ENCODE measurements at regions not wholly inside any gene's neighbourhood (a gene's known extent, or its start where the extent isn't known, plus 50 kb on each side); places are given as distances from the start of the nearest gene placed in this dataset.

DNA sequence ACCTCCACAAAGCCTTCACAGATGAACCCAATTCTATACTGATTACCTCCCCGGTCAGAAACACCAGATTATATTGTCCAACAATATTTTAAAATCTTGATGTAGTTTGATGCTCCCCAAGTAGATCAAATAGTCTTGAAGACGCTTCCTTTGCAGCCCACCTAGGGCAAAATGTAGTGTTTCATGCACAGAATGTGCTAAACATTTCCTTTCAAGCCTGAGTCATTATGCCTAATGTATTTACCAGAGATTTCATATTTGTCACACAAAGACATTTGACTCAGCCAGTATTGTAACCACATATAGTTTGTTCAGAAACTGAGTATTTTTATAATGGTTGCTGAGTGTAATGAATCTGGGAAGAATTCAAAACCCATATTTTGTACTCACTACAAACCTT lies 1396.8 kb downstream of the LRRC4C start:
- no peak overlapping the region for H3K4me3 ChIP-seq
- WGBS, 10 experiments, result 0 to 100% (median 60%) methylated on average over 1 to 2 of the region's 2 CpGs; no CpG with 5 or more reads in 1 of the 10 experiments
- H3K27ac ChIP-seq, result no peak overlapping the region
- no peaks in the 10 kb centered on the region for H3K4me1 ChIP-seq (replicated peaks in 1 of 2)
- in situ Hi-C loops (cut with MboI; ENCODE audit: low pct_unique_long_range_greater_than_20kb in 2 of 9, low sequenced_read_pairs in 9 of 9, unreplicated experiment in 9 of 9), result no loop called here
- peak in 1 of 8 experiments; percentile 24 for ATAC-seq (replicated peaks in 6 of 8)

- Histone ChIP-seq H3K4me1 (replicated peaks in 1 of 2) (no peaks in the 10 kb centered on the region), H3K4me3 (no peak overlapping the region), H3K27ac (no peak overlapping the region)
- ATAC-seq (replicated peaks in 6 of 8), result no peak
- WGBS, 10 experiments, result 26 to 94% (median 73%) methylated on average over 1 to 3 of the region's 3 CpGs; no CpG with 5 or more reads in 1 of the 10 experiments
- in situ Hi-C loops (cut with MboI; ENCODE audit: low pct_unique_long_range_greater_than_20kb in 2 of 9, low sequenced_read_pairs in 9 of 9, unreplicated experiment in 9 of 9), result no loop called here
These were observed 1398.2 kb downstream of the LRRC4C start for GRCh38 chr11:40061221-40061620.

GRCh38 chr11:40054631-40055030 lies 1404.8 kb downstream of the LRRC4C start:
- ATAC-seq (replicated peaks in 6 of 8), result peak in 1 of 8 experiments; percentile 40
- Histone ChIP-seq H3K4me1 (replicated peaks in 1 of 2) (no peaks in the 10 kb centered on the region), H3K4me3 (no peak overlapping the region), H3K27ac (no peak overlapping the region)
- in situ Hi-C loops (cut with MboI; ENCODE audit: low pct_unique_long_range_greater_than_20kb in 2 of 9, low sequenced_read_pairs in 9 of 9, unreplicated experiment in 9 of 9), result no loop called here

- no peak overlapping the region for H3K27ac ChIP-seq
- peak in 4 of 8 experiments; percentile 61 to 88 (median 77) for ATAC-seq (replicated peaks in 6 of 8)
- H3K4me3 ChIP-seq, result no peak overlapping the region
- 0 to 100% (median 43%) methylated on average over 1 to 3 of the region's 3 CpGs for WGBS, 10 experiments
- in situ Hi-C loops (cut with MboI; ENCODE audit: low pct_unique_long_range_greater_than_20kb in 2 of 9, low sequenced_read_pairs in 9 of 9, unreplicated experiment in 9 of 9), result no loop called here
- no peaks in the 10 kb centered on the region for H3K4me1 ChIP-seq (replicated peaks in 1 of 2)
These were observed 1414.1 kb downstream of the LRRC4C start for GRCh38 chr11:40045312-40045711.

GRCh38 chr11:40037005-40037404 lies 1422.4 kb downstream of the LRRC4C start:
- in situ Hi-C loops (cut with MboI; ENCODE audit: low pct_unique_long_range_greater_than_20kb in 2 of 9, low sequenced_read_pairs in 9 of 9, unreplicated experiment in 9 of 9), result no loop called here

DNA sequence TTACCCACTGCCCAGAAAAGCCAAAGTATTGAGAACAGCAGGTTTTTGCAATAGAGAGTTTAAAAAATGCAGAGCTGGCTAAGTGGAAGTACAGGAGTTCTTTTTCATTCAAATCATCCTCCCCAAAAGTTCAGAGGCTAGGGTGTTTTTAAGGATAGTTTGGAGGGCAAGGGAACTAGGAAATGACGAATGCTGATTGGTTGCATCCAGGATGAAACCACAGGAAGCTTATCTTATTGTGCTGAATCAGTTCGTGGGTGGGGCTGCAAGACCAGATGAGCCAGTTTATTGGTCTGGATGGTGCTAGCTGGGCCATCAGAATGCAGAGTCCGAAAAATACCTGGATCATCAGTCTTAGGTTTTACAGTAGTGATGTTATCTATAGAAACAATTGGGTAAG lies 1427.1 kb downstream of the LRRC4C start:
- Histone ChIP-seq H3K27ac (no peak overlapping the region), H3K4me1 (replicated peaks in 1 of 2) (no peaks in the 10 kb centered on the region), H3K4me3 (no peak overlapping the region)
- ATAC-seq (replicated peaks in 6 of 8), result no peak
- in situ Hi-C loops (cut with MboI; ENCODE audit: low pct_unique_long_range_greater_than_20kb in 2 of 9, low sequenced_read_pairs in 9 of 9, unreplicated experiment in 9 of 9), result no loop called here
- 0 to 93% (median 45%) methylated on average over 1 to 3 of the region's 3 CpGs; no CpG with 5 or more reads in 2 of the 10 experiments for WGBS, 10 experiments

More at GRCh38 chr11:40037005-40037404, 1422.4 kb downstream of the LRRC4C start:
- Histone ChIP-seq H3K27ac (no peak overlapping the region), H3K4me1 (replicated peaks in 1 of 2) (no peaks in the 10 kb centered on the region), H3K4me3 (no peak overlapping the region)
- WGBS, 10 experiments, result 0 to 100% (median 29%) methylated on average over 1 to 2 of the region's 2 CpGs; no CpG with 5 or more reads in 4 of the 10 experiments
- no peak for ATAC-seq (replicated peaks in 6 of 8)

GRCh38 chr11:40030867-40031266 lies 1428.6 kb downstream of the LRRC4C start:
- Histone ChIP-seq H3K27ac (no peak overlapping the region), H3K4me1 (replicated peaks in 1 of 2) (no peaks in the 10 kb centered on the region), H3K4me3 (no peak overlapping the region)
- in situ Hi-C loops (cut with MboI; ENCODE audit: low pct_unique_long_range_greater_than_20kb in 2 of 9, low sequenced_read_pairs in 9 of 9, unreplicated experiment in 9 of 9), result no loop called here
- ATAC-seq (replicated peaks in 6 of 8), result no peak
- 0 to 63% (median 40%) methylated on average over 1 to 2 of the region's 2 CpGs; no CpG with 5 or more reads in 3 of the 10 experiments for WGBS, 10 experiments

GRCh38 chr11:40029391-40029790 lies 1430.1 kb downstream of the LRRC4C start:
- in situ Hi-C loops (cut with MboI; ENCODE audit: low pct_unique_long_range_greater_than_20kb in 2 of 9, low sequenced_read_pairs in 9 of 9, unreplicated experiment in 9 of 9), result no loop called here
- Histone ChIP-seq H3K27ac (no peak overlapping the region), H3K4me3 (no peak overlapping the region), H3K4me1 (replicated peaks in 1 of 2) (no peaks in the 10 kb centered on the region)
- no peak for ATAC-seq (replicated peaks in 6 of 8)
- 20 to 95% (median 43%) methylated on average over 1 to 7 of the region's 13 CpGs; no CpG with 5 or more reads in 2 of the 10 experiments for WGBS, 10 experiments

- Histone ChIP-seq H3K4me1 (replicated peaks in 1 of 2) (peaks cover 0 to 3% of the 10 kb centered on the region in 2 donors), H3K27ac (no peak overlapping the region), H3K4me3 (no peak overlapping the region)
- WGBS, 10 experiments, result 5 to 100% (median 84%) methylated on average over 2 to 5 of the region's 5 CpGs
- in situ Hi-C loops (cut with MboI; ENCODE audit: low pct_unique_long_range_greater_than_20kb in 2 of 9, low sequenced_read_pairs in 9 of 9, unreplicated experiment in 9 of 9), result no loop called here
- no peak for ATAC-seq (replicated peaks in 6 of 8)
These were observed 1431.7 kb downstream of the LRRC4C start for GRCh38 chr11:40027720-40028119.

DNA sequence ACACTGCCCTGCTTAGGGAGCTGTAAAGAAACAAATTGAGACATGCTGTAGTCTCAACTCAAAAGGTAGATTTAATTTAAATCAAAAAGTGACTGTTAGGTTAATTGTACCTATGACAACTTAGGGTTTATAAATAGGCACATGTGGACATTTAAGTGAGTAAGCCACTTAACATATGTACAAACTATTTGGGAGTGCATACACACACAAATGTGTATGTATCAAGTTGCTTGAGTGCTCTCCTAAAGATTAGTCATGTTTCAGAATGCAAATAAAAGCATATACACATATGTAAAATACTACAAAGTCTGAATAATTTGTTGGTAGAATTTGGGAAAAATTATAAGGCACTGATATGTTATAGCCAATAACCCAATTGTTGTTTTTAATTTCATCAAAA lies 1435.7 kb downstream of the LRRC4C start:
- in situ Hi-C loops (cut with MboI; ENCODE audit: low pct_unique_long_range_greater_than_20kb in 2 of 9, low sequenced_read_pairs in 9 of 9, unreplicated experiment in 9 of 9), result no loop called here
- H3K27ac ChIP-seq, result no peak overlapping the region
- H3K4me3 ChIP-seq, result no peak overlapping the region
- peaks cover 3 to 4% of the 10 kb centered on the region in 2 donors for H3K4me1 ChIP-seq (replicated peaks in 1 of 2)
- ATAC-seq (replicated peaks in 6 of 8), result peak in 3 of 8 experiments; percentile 16 to 94 (median 48)

DNA sequence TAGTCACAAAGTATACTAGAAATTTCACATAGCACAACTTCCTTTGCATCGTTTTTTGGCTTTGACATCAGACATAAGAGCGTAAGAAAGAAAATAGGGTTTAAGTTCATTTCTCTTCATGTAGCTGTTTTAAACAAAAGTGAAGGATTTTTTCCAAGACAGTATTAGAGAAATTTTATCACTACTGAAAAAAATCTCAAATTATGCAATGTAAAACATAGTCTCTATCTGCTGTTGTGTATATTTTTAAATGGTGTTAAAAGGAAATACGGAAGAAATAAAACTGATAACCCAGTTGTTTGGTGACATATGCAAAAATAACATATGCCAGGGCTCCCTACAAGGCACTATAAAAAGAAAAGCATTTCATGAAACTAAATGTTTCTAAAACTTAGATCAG lies 1449.4 kb downstream of the LRRC4C start:
- no peak for ATAC-seq (replicated peaks in 6 of 8)
- peaks cover 0 to 2% of the 10 kb centered on the region in 2 donors for H3K4me1 ChIP-seq (replicated peaks in 1 of 2)
- no peak overlapping the region for H3K27ac ChIP-seq
- 3 to 100% (median 85%) methylated on average over 1 to 3 of the region's 3 CpGs for WGBS, 10 experiments
- in situ Hi-C loops (cut with MboI; ENCODE audit: low pct_unique_long_range_greater_than_20kb in 2 of 9, low sequenced_read_pairs in 9 of 9, unreplicated experiment in 9 of 9), result no loop called here
- H3K4me3 ChIP-seq, result no peak overlapping the region

DNA sequence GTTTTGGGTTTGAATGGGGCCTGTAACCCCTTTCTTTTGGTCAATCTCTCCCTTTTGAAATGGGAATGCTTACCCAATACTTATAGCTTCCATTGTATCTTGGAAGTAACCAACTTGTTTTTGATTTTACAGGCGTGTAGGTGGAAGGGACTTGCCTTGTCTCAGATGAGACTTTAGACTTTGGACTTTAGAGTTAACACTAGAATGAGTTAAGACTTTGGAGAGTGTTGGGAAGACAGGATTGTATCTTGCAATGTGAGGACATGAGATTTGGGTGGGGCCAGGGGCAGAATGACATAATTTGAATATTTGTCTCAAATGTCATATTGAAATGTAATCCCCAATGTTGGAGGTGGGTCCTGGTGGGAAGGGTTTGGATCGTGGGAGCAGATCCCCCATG lies 1466.9 kb downstream of the LRRC4C start:
- H3K27ac ChIP-seq, result no peak overlapping the region
- H3K4me1 ChIP-seq (replicated peaks in 1 of 2), result no peaks in the 10 kb centered on the region
- WGBS, 10 experiments, result 0 to 100% (median 75%) methylated on average over 1 to 2 of the region's 2 CpGs; no CpG with 5 or more reads in 3 of the 10 experiments
- ATAC-seq (replicated peaks in 6 of 8), result no peak
- in situ Hi-C loops (cut with MboI; ENCODE audit: low pct_unique_long_range_greater_than_20kb in 2 of 9, low sequenced_read_pairs in 9 of 9, unreplicated experiment in 9 of 9), result no loop called here
- H3K4me3 ChIP-seq, result no peak overlapping the region

- WGBS, 10 experiments, result 0 to 92% (median 58%) methylated on average over 2 to 6 of the region's 6 CpGs; no CpG with 5 or more reads in 2 of the 10 experiments
- H3K4me3 ChIP-seq, result no peak overlapping the region
- H3K4me1 ChIP-seq (replicated peaks in 1 of 2), result no peaks in the 10 kb centered on the region
- in situ Hi-C loops (cut with MboI; ENCODE audit: low pct_unique_long_range_greater_than_20kb in 2 of 9, low sequenced_read_pairs in 9 of 9, unreplicated experiment in 9 of 9), result no loop called here
- ATAC-seq (replicated peaks in 6 of 8), result no peak
- H3K27ac ChIP-seq, result no peak overlapping the region
These were observed 1469.0 kb downstream of the LRRC4C start for GRCh38 chr11:39990421-39990831.

GRCh38 chr11:39975091-39975490 lies 1484.4 kb downstream of the LRRC4C start:
- no peak overlapping the region for H3K27ac ChIP-seq
- H3K4me1 ChIP-seq (replicated peaks in 1 of 2), result no peaks in the 10 kb centered on the region
- 0 to 100% (median 33%) methylated on average over 1 of the region's 1 CpG; no CpG with 5 or more reads in 1 of the 10 experiments for WGBS, 10 experiments
- no peak for ATAC-seq (replicated peaks in 6 of 8)
- no peak overlapping the region for H3K4me3 ChIP-seq
- in situ Hi-C loops (cut with MboI; ENCODE audit: low pct_unique_long_range_greater_than_20kb in 2 of 9, low sequenced_read_pairs in 9 of 9, unreplicated experiment in 9 of 9), result no loop called here
